HUES6 (cell line): ENCODE measurements at regions not wholly inside any gene's neighbourhood (a gene's known extent, or its start where the extent isn't known, plus 50 kb on each side); places are given as distances from the start of the nearest gene placed in this dataset.

ENCODE experiments used
- H3K27ac ChIP-seq: 2 replicates; pipeline ENCODE4 v1.7.0; 2013; ENCODE audit warnings: low read depth, mild to moderate bottlenecking, low read length, inconsistent platforms
- H3K27me3 ChIP-seq: 2 replicates; pipeline ENCODE4 v1.6.1; 2013; ENCODE audit warnings: low read length; ENCODE audit not compliant: control insufficient read depth, insufficient read depth
- H3K36me3 ChIP-seq: 2 replicates; pipeline ENCODE4 v1.6.1; 2013; ENCODE audit warnings: low read length; ENCODE audit not compliant: control insufficient read depth, insufficient read depth
- H3K4me1 ChIP-seq: 2 replicates; pipeline ENCODE4 v1.6.1; 2013; ENCODE audit warnings: low read length; ENCODE audit not compliant: control insufficient read depth, insufficient read depth
- H3K4me3 ChIP-seq: 2 replicates; pipeline ENCODE4 v1.5.1; 2013; ENCODE audit warnings: low read depth, low read length
- H3K9ac ChIP-seq: one replicate; pipeline ENCODE4 v1.6.1; 2013; ENCODE audit warnings: mild to moderate bottlenecking, low read length
- H3K9me3 ChIP-seq: 2 replicates; pipeline ENCODE4 v1.6.1; 2013; ENCODE audit warnings: low read depth, low read length; ENCODE audit not compliant: control insufficient read depth, insufficient read depth

- no peaks in the 10 kb centered on the region for H3K4me1 ChIP-seq
- H3K9me3 ChIP-seq: no peaks in the 10 kb centered on the region
- no peaks in the 10 kb centered on the region for H3K36me3 ChIP-seq
- H3K27me3 ChIP-seq: no peaks in the 10 kb centered on the region
- H3K27ac ChIP-seq: no peak overlapping the region
- no peak overlapping the region for H3K4me3 ChIP-seq
- no peak overlapping the region for H3K9ac ChIP-seq
Measured at GRCh38 chr10:81101062-81101461, 563.4 kb downstream of the SH2D4B start.

GRCh38 chr10:81104494-81104893 is 566.8 kb downstream of the SH2D4B start:
- Histone ChIP-seq H3K9me3 (no peaks in the 10 kb centered on the region), H3K4me3 (no peak overlapping the region), H3K36me3 (no peaks in the 10 kb centered on the region), H3K27ac (no peak overlapping the region), H3K4me1 (no peaks in the 10 kb centered on the region), H3K27me3 (no peaks in the 10 kb centered on the region), H3K9ac (no peak overlapping the region)

- no peaks in the 10 kb centered on the region for H3K36me3 ChIP-seq
- no peak overlapping the region for H3K4me3 ChIP-seq
- H3K27me3 ChIP-seq: no peaks in the 10 kb centered on the region
- no peaks in the 10 kb centered on the region for H3K9me3 ChIP-seq
- H3K9ac ChIP-seq: no peak overlapping the region
- H3K27ac ChIP-seq: no peak overlapping the region
- H3K4me1 ChIP-seq: no peaks in the 10 kb centered on the region
Measured at GRCh38 chr10:81108516-81109199, 571.0 kb downstream of the SH2D4B start.

- Histone ChIP-seq H3K9me3 (no peaks in the 10 kb centered on the region), H3K4me3 (no peak overlapping the region), H3K9ac (no peak overlapping the region), H3K4me1 (no peaks in the 10 kb centered on the region), H3K36me3 (no peaks in the 10 kb centered on the region), H3K27ac (no peak overlapping the region), H3K27me3 (no peaks in the 10 kb centered on the region)
Measured at GRCh38 chr10:81109200-81109752, 571.6 kb downstream of the SH2D4B start.

- Histone ChIP-seq H3K9ac (no peak overlapping the region), H3K4me3 (no peak overlapping the region), H3K36me3 (no peaks in the 10 kb centered on the region), H3K4me1 (0 out of 2 replicates have a peak, but pooled peaks cover 4% of the 10 kb centered on the region), H3K27me3 (no peaks in the 10 kb centered on the region), H3K27ac (no peak overlapping the region), H3K9me3 (no peaks in the 10 kb centered on the region)
Measured at GRCh38 chr10:81116201-81116600, 578.5 kb downstream of the SH2D4B start.

GRCh38 chr10:81116990-81117389 is 579.3 kb downstream of the SH2D4B start:
- no peaks in the 10 kb centered on the region for H3K9me3 ChIP-seq
- H3K9ac ChIP-seq: no peak overlapping the region
- no peaks in the 10 kb centered on the region for H3K27me3 ChIP-seq
- no peaks in the 10 kb centered on the region for H3K36me3 ChIP-seq
- 0 out of 2 replicates have a peak, but pooled peaks cover 4% of the 10 kb centered on the region for H3K4me1 ChIP-seq
- H3K27ac ChIP-seq: no peak overlapping the region
- no peak overlapping the region for H3K4me3 ChIP-seq

GRCh38 chr10:81127931-81128330 is 590.2 kb downstream of the SH2D4B start:
- Histone ChIP-seq H3K36me3 (no peaks in the 10 kb centered on the region), H3K9ac (no peak overlapping the region), H3K27me3 (no peaks in the 10 kb centered on the region), H3K27ac (no peak overlapping the region), H3K4me3 (no peak overlapping the region), H3K4me1 (no peaks in the 10 kb centered on the region), H3K9me3 (no peaks in the 10 kb centered on the region)

- Histone ChIP-seq H3K27ac (no peak overlapping the region), H3K4me3 (no peak overlapping the region), H3K27me3 (no peaks in the 10 kb centered on the region), H3K36me3 (no peaks in the 10 kb centered on the region), H3K9me3 (no peaks in the 10 kb centered on the region), H3K9ac (no peak overlapping the region), H3K4me1 (no peaks in the 10 kb centered on the region)
Measured at GRCh38 chr10:81130014-81130413, 592.3 kb downstream of the SH2D4B start.

- Histone ChIP-seq H3K36me3 (no peaks in the 10 kb centered on the region), H3K9me3 (no peaks in the 10 kb centered on the region), H3K9ac (no peak overlapping the region), H3K4me1 (no peaks in the 10 kb centered on the region), H3K27me3 (no peaks in the 10 kb centered on the region), H3K27ac (no peak overlapping the region), H3K4me3 (no peak overlapping the region)
Measured at GRCh38 chr10:81135851-81136250, 598.1 kb downstream of the SH2D4B start.

GRCh38 chr10:81136261-81136660 is 598.6 kb downstream of the SH2D4B start:
- no peaks in the 10 kb centered on the region for H3K36me3 ChIP-seq
- H3K4me3 ChIP-seq: no peak overlapping the region
- no peaks in the 10 kb centered on the region for H3K27me3 ChIP-seq
- no peak overlapping the region for H3K27ac ChIP-seq
- H3K4me1 ChIP-seq: no peaks in the 10 kb centered on the region
- H3K9me3 ChIP-seq: no peaks in the 10 kb centered on the region
- no peak overlapping the region for H3K9ac ChIP-seq

- Histone ChIP-seq H3K27ac (no peak overlapping the region), H3K4me1 (no peaks in the 10 kb centered on the region), H3K9ac (no peak overlapping the region), H3K4me3 (no peak overlapping the region), H3K9me3 (no peaks in the 10 kb centered on the region), H3K36me3 (no peaks in the 10 kb centered on the region), H3K27me3 (no peaks in the 10 kb centered on the region)
Measured at GRCh38 chr10:81145975-81146374, 608.3 kb downstream of the SH2D4B start.
